Stimulated activated naive CD8-positive, alpha-beta T cell treated with anti-CD3 and anti-CD28 coated beads, Interleukin-15, Interleukin-2, amounts not matched to agents 100 U/mL and 50 U/mL, for 24 hours (primary cell): ENCODE measurements at regions not wholly inside any gene's neighbourhood (a gene's known extent, or its start where the extent isn't known, plus 50 kb on each side); places are given as distances from the start of the nearest gene placed in this dataset.
"Not testable (repeated sequence)": the region's sequence is repeated elsewhere in the genome, so short reads cannot be mapped to it uniquely, and the experiment has no call there.

Experiments used
- ATAC-seq: fragments of 150-1000 bp; cut with Tn5 transposase; one replicate; pipeline ENCODE4 v1.10.0; 2021
- DNase-seq: peaks from one replicate; pipeline ENCODE4 v3.0.0; 2021

DNA sequence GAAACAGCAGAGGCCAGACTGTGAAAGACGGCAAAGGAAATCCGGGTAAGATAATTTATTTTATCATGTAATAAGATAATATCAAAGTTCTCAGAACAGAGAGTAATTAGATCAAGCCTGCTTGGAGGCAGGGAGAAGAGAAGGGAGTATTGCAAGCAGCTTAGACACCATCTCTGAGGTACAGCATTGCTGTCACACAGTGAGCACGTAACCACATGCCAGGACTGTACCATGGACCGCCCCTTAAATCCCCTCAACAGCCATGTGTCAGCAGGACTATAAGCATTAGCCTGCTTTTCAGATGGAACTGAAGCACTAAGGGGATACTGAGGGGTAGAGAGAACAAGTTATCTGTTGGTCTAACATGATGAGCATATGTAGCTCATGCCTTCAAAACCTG lies 141.5 kb downstream of the C6orf118 start:
- no peak for ATAC-seq

DNA sequence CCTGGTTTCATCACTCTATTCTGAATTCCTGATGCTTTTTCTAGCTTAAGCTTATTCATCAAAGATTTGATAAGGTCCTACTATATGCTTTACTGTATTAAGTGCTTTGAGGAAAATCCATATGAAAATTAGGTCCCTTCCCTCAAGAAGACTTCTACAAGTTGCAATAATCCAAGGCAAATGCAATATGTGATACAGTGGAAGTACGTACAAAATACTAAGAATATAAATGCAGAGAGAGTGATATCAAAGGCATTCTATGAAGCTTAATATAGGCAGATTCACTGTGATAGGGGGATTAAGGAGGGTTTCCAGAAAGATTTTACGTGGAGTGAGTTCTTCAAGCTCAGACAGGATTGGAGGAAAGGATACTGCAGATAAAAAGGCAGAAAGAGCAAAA lies 142.1 kb downstream of the C6orf118 start:
- DNase-seq (no peak), ATAC-seq (no peak)

More for the DNA sequence above, 141.5 kb downstream of the C6orf118 start:
- DNase-seq: no peak

GRCh38 chr6:165163519-165163918 lies 145.9 kb downstream of the C6orf118 start:
- ATAC-seq (no peak), DNase-seq (no peak)

GRCh38 chr6:165159460-165159859 lies 149.9 kb downstream of the C6orf118 start:
- no peak for DNase-seq
- ATAC-seq: no peak

DNA sequence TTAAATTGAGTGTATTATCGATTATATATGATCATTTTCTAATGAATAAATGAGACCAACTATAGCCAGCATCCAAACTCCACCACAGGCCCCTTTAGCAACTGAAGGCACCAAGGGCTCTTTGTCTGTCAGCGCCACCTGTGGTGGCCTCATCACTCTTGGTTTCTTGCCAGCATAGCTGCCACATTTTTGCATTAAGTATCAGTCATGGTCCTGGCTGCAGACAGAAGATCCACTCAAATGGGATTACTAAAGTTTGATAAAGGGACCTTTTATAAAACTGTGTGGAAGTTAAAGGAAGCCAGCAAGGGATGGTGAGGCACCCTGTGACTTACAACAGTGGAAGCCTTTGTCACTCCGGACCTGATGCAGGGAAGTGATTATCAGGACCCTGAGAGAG lies 162.9 kb downstream of the C6orf118 start:
- no peak for DNase-seq
- ATAC-seq: no peak

- no peak for DNase-seq
- ATAC-seq: no peak
Measured at GRCh38 chr6:165135889-165136288, 173.5 kb downstream of the C6orf118 start.

DNA sequence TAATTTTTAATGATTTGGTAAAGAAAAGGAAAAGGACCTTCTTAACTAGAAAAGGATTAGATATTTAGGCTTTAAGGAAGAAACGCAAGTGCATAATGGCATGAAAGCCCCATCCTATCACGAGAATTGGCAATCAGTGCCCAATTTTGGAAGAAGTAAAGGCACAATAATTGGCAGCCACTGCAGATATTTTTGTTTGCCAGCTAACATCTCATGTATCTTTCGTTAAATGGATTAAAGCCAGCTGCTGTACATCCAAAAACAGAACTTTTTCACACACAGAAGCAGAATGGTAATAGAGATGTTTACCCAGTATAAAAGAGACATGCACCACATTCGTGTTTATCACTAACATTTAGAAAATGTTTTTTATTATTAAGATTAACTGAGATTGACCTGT lies 180.3 kb downstream of the C6orf118 start:
- ATAC-seq (no peak), DNase-seq (no peak)

DNA sequence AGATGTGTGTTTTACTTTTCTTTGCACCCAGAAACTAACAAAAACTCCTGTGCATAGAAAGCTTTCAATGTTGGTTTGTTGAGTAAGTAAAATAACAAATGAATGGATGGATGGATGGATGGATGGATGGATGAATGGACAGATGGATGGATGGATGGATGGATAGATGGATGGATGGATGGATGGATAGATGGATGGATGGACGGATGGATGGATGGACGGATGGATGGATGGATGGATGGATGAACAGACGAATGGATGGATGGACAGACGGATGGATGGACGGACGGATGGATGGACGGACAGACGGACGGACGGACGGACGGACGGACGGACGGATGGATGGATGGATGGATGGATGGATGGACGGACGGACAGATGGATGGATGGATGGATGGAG lies 181.7 kb downstream of the C6orf118 start:
- DNase-seq, ATAC-seq: not testable (repeated sequence)

GRCh38 chr6:165124681-165125080 lies 184.7 kb downstream of the C6orf118 start:
- DNase-seq, ATAC-seq: not testable (repeated sequence)

- DNase-seq (no peak), ATAC-seq (no peak)
Measured at GRCh38 chr6:165119231-165120020, 190.0 kb downstream of the C6orf118 start.

GRCh38 chr6:165118736-165119135 lies 190.7 kb downstream of the C6orf118 start:
- ATAC-seq: no peak
- DNase-seq: no peak

- DNase-seq (no peak), ATAC-seq (no peak)
Measured at GRCh38 chr6:165117806-165118205, 191.6 kb downstream of the C6orf118 start.

- no peak for DNase-seq
- ATAC-seq: no peak
Measured at GRCh38 chr6:165117121-165117520, 192.3 kb downstream of the C6orf118 start.

GRCh38 chr6:165110860-165111259 lies 198.5 kb downstream of the C6orf118 start:
- ATAC-seq (no peak), DNase-seq (no peak)

DNA sequence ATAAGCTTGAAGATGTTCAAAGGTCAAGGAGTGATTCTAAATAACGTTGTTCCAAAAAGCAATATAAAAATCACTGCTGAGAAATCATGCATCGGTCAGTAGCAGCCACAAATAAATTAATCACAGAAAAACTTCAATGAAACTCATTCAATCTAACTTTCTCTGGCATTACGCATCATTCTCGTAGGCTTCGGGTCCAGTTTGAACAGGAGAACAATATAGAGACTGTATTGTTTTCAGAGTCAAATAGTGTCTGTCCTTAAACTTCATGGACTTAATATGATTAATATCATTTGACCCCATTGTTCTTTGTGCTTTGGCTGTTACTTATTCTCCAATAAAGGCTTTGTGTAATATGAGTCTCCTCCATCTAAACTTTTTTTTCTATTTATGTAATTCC lies 200.4 kb downstream of the C6orf118 start:
- DNase-seq (no peak), ATAC-seq (no peak)

- no peak for ATAC-seq
- no peak for DNase-seq
Measured at GRCh38 chr6:165106261-165106660, 203.1 kb downstream of the C6orf118 start.

DNA sequence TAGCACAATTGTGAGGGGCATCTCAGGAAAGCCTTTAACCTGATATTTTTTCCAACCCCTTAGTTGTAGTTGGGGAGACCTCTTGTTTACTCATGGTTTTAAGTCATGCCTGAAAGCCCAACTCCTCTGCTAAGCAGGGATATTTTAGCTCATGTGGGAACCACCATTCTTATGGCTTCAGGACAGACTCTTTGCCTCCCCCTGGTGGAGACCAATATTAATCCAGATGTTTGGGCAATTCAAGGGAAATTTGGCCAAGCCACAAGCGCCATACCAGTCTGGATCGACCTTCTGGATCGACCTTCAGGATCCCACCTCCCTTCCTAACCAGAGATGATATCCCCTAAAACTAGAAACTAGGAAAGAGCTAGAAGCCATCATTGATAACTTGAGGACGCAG lies 211.2 kb downstream of the C6orf118 start:
- DNase-seq (no peak), ATAC-seq (no peak)

DNA sequence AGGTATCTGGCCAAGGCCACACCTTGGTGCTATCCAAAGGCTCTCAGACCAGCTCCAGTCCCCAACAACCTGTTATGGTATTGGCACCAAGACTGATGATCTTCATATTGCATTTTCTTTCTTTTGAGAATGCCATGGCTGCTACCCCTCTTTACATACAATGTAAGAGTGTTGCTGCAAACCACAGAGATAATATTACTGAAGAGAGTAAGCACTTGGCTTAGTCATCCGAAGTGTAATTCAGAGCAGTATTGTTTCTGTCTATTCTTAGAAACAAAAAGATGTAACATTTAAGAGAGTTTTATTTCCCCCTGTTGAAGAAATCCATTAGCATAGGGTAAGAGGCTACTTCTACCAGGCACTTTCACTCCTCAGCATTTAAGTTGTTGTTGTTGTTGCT lies 212.5 kb downstream of the C6orf118 start:
- no peak for DNase-seq
- ATAC-seq: no peak

DNA sequence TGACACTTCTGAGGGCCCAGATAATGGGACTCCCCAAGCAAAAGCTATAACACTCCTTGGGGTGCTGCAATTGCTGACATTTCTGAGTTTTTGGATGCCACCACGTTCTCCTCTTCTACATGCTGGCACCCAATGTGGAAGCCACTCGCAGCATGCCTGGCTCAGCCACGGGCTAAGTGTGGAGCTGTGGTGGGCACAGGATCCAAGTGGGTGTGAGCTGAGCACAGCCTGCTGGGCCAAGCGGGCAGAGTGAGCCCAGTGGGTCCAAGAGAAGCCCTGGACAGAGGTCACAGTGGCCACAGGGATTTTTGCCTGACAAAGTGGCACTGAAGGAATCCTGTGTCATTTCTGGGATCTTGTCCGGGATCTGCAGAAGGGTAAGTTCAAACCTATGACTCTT lies 213.2 kb downstream of the C6orf118 start:
- no peak for DNase-seq
- no peak for ATAC-seq

DNA sequence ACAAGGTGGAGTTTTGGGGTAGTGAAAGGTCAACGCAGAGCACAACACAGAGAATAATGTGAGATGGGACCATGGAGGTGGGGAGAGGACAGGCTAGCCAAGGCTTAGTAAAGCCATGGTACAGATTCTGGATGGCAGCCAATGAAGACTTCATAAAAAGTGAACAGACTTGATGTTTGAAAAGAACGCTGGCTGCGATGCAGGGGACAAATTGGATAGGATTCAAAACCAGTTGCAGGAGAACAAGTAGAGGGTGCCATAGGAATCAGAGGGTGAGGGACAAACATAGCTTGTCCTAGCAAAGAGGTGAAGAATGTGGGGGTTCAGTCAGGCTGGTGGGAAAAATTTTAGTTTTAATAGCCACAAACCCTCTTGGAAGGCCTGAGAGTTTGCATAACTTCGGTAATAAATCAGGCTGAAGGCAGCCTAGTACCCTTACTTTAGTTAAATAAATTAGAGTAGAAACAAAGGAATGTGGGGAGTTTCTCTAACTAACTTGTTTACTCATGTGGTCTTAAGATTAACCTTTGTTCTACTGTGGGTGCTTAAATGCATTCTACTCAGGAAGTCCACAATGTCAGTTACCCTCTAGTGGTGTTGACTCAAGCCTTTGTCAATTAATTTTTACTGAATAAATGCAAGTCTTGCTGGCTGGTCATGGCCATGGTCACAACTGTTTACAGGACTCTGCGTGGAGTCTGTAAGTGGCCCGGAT lies 216.4 kb downstream of the C6orf118 start:
- no peak for ATAC-seq

DNA sequence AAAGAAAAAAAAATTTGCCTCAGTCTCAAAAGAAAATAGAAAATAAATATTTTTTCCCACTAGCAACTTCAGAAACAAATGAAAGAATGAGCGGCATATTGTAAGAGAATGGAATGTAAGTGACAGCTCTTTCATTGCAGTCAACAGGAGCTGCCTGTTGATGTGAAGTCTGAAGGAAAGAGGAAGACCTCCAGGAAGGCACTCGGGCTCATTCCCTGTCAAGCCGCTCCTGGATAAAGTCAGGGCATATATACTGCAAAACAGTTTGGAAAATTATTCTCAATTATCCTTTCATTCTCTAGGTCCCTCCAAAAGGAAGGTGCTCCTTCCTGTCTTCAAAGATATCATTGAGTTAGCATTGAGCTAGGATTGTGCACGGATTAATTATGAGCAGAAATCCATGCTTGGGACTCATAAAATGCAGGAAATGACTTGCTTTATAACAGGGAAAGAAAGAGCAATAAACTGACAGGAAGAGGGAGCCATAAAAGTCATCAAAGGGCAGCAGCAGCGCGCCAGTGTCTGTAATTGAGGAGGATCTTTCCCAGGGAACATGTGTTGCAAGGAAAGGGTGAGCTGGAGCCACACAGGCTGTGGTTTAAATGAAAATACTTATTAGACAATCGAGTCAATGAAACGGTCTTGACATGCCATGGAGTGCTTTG lies 218.2 kb downstream of the C6orf118 start:
- no peak for DNase-seq
- ATAC-seq: no peak

More for the DNA sequence above, 216.4 kb downstream of the C6orf118 start:
- DNase-seq: no peak

DNA sequence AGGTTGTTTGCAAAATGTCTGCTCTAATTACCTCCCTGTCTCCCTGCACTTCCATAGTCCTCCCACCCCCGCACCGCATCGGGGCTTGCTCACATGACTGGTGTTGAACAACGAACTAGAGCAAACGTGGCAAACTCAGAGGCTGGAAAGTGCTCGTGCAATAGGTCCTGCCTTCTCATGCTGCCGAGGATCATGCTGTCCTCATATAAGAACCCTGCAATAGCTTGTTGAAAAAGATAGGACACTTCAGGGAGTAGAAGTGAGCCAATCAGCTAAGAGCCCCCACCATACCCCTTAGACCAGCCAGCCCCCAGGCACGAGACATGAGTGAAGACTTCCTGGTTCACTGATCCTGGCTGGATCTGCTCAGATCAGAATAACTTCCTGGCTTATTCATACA lies 219.2 kb downstream of the C6orf118 start:
- DNase-seq (no peak), ATAC-seq (no peak)

DNA sequence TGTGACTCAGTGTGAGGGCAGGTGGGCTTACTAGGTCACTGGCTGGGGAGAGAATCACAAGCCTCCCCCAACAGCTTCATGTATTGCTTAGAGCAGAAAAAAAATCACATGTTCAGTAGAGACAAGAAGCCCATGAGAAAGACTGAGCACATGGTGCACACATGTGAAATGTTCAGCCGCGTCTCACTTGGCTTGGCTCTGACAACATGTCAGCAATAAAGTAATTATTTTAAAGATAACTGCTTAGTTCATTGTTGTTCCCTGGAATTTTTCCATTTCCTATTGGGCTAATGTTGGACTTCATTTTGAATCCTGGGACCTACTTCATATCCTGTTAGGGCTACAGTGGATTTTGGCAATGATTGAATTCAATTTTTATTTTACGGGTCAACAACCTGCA lies 222.6 kb downstream of the C6orf118 start:
- ATAC-seq (no peak), DNase-seq (no peak)
